NCI-H1694 treated with DMSO at 0.1 percent for 48 hours (cell line): ENCODE measurements at regions not wholly inside any gene's neighbourhood (a gene's known extent, or its start where the extent isn't known, plus 50 kb on each side); places are given as distances from the start of the nearest gene placed in this dataset.
"Not testable (repeated sequence)": the region's sequence is repeated elsewhere in the genome, so short reads cannot be mapped to it uniquely, and the experiment has no call there.

Experiments used
- DNase-seq: peaks from one replicate; lab custom pipeline; 2025; lab: John Stamatoyannopoulos, UW

DNA sequence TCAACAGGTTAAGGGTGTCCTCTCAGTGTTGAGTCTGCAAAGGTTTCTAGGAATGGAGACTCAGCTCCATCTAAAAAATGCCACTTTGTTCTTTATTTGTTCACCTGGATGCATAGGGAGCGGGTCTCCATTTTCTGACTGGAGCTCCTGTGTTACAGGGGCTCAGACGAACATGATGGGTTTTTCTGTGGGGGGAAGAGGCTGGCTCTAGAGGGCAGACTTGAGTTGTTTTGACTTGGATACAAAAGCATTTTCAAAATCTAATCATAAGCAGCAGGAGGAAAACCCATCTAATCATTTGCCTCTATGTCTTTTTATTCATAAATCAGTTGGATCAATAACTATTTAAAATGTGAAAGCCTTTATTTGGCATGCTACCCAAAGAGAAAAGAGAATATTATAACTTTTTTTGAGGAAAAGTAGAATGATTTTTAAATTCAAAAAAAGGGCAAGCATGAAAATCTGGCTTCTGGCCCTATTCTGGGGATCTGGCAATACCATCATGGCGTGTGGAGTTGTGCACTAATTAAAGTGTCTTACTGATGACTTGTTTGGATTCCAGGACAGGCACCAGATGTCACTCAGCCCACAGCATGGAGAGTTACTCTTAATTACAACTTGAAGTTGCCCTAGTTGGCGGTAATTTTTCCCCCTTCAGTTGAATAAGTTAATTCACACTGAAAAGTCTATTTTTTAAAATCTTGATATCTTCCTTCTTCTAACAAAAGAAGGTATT, 594.9 kb downstream of the REEP3 start:
- no peak for DNase-seq

DNA sequence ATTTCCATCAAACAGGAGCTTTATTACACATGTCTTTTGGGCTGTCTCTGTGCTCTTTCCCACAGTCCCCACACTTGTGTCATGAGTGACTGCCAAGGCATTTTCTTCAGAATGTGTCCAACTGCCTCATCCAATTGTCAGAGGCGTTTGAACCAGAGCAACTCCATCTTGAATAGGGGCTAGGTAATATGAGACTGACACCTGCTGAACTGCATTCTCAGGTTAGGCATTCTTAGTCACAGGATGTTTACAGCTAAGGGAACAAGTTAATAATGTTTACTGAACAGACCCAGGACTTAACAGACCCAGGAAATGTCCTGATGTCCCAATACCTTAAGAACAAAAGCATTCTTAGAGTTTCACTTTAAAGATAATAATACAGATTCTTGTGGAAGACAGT, 595.5 kb downstream of the REEP3 start:
- DNase-seq: no peak

DNA sequence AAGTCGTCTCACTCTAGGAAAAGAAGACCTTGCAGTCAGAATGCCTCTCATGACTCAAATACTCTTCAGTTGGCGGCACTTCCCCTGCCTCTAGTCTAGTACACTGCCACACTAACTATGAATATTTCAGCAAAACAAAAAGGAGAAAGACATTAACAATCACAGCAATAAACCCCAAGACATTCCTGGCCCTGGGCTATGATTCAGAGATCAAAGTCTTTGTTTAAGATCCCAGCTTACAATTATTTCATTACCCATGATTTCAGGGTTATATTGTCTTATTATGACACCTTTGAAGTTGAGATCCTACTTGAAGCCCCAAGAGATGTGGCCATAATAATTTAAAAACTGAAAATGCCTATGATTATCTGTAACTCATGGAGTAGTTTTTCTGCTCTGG, 597.5 kb downstream of the REEP3 start:
- DNase-seq: no peak

DNA sequence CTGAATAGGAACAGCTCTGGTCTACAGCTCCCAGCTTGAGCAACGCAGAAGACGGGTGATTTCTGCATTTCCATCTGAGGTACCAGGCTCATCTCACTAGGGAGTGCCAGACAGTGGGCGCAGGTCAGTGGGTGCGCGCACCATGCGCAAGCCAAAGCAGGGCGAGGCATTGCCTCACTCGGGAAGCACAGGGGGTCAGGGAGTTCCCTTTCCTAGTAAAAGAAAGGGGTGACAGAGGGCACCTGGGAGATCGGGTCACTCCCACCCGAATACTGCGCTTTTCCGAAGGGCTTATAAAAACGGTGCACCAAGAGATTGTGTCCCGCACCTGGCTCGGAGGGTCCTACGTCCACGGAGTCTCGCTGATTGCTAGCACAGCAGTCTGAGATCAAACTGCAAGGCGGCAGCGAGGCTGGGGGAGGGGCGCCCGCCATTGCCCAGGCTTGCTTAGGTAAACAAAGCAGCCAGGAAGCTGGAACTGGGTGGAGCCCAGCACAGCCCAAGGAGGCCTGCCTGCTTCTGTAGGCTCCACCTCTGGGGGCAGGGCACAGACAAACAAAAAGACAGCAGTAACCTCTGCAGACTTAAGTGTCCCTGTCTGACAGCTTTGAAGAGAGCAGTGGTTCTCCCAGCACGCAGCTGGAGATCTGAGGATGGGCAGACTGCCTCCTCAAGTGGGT, 599.2 kb downstream of the REEP3 start:
- DNase-seq: not testable (repeated sequence)

DNA sequence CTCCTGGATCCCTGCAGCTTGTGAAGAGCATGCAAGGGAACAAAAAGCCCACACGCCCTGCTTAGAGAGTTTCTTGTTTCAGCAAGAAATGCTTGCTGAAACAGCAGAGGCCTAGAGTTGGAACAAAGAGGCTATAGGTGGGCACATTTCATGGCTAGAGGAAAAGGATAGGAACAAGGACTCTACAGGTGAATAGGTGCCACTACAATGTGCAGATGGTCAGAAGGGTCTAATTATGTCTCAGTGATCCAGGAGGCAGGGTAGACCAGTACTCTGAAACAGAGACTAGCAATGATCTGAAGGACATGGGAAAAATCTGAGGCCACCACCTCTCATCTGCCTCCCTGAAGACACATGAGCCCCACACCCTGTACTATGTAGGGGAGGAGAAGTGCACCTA, 609.0 kb downstream of the REEP3 start:
- DNase-seq: no peak

- DNase-seq: no peak
Observed at GRCh38 chr10:64134676-64135075, 613.5 kb downstream of the REEP3 start.

DNA sequence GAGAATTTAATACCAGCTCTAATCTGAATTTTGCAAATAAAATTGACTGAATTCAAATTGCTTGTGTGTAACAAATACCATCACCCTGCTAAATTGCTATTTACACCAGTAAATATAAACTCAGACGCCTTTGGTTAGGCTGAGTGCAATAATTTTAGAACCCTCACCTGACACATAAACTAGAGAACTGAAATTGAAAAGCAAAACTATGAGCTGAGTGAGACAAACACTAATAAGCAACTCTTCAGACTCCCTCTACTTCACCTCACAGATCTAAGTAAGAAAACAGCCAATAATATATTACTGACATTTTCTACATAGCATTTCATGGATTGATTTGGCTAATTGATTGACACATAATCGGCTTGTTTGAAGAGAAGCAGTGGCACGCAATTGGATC, 621.2 kb downstream of the REEP3 start:
- DNase-seq: no peak

GRCh38 chr10:64148607-64149006, 627.4 kb downstream of the REEP3 start:
- DNase-seq: no peak

GRCh38 chr10:64156166-64156565, 635.0 kb downstream of the REEP3 start:
- no peak for DNase-seq

- DNase-seq: no peak
Observed at GRCh38 chr10:64158551-64158950, 637.4 kb downstream of the REEP3 start.

DNA sequence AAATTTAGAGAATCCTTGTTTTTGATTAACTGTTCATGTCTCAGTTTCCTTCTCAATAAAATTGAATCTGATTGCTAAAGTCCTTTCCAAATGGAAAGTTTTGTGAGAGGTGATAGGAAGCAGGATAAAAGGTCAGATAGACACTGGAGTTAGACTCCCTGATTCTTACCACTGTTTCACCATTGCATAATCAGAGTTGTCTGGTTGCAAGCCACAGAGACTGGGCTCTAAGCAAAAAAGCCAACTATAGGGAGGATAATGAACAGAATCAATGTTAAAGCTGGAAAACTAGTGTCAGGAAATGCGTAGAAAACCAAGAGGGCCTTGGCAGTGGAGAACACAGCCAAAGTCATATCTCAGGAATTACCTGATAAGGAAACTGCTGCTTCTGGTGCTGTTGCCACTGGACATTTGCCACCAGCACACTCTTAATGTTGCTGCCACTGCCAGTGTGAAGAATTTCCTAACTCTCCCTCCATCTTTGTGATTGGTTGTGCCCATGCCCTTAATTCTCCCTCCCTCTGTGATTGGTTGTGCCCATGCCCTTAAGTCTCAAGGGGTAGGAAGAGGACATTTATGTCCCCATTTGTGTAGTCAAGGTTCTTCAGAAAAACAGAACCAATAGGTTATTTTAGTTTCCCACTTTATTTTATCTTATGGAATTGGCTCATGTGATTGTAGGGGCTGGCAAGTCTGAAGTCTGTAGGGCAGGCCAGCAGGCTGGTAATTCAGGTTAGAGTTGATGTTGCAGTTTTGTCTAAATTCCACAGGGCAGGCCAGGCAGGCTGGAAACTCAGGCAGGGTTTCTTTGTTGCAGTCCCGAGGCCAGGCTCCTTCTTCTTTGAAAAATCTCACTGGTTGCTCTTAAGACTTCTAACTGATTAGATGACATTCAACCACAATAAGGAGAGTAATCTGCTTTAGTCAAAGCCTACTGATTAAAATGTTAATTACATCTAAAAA, 639.0 kb downstream of the REEP3 start:
- DNase-seq: no peak

GRCh38 chr10:64170791-64171190, 649.6 kb downstream of the REEP3 start:
- DNase-seq: no peak

- no peak for DNase-seq
Observed at GRCh38 chr10:64173826-64174225, 652.6 kb downstream of the REEP3 start.

- no peak for DNase-seq
Observed at GRCh38 chr10:64174666-64175255, 653.6 kb downstream of the REEP3 start.

- DNase-seq: no peak
Observed at GRCh38 chr10:64175271-64175962, 654.2 kb downstream of the REEP3 start.

- no peak for DNase-seq
Observed at GRCh38 chr10:64182671-64183070, 661.5 kb downstream of the REEP3 start.

DNA sequence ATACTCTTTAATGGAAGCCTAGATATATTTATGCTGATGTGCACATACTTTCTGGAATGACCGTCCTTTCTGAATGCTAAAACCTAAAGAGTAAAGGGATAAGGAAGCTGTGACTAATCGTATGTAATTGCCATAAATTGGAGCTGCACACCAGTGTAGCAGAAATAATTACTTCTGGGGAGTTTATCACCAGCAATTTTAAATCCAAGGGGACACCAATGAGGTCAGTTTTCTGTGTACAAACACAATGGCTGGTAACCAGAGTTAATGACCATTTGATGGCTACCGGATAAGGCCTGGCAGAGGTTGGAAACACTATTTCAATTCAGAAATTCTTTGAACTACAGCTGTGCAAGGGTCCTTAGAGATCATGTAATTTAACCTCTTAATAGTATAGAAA, 670.1 kb downstream of the REEP3 start:
- DNase-seq: no peak

GRCh38 chr10:64196638-64197315, 675.6 kb downstream of the REEP3 start:
- DNase-seq: no peak

DNA sequence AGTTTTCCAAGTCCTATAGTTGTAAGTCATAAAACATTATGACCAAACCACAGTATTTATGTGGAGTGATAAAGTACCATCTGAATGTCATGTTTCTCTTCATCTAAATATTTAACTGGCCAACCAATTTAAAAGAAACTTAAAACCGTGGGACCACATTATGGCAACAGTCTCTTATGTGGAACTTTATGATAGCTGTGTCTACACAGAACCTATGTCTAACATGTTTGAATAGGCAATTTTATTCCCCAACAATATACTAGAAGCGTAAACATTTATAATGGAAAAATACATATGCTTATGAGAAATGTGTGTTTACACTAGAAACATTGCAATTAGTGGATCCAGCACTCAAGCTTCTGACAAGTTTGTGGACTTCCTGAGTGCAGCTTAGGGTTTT, 680.7 kb downstream of the REEP3 start:
- no peak for DNase-seq

DNA sequence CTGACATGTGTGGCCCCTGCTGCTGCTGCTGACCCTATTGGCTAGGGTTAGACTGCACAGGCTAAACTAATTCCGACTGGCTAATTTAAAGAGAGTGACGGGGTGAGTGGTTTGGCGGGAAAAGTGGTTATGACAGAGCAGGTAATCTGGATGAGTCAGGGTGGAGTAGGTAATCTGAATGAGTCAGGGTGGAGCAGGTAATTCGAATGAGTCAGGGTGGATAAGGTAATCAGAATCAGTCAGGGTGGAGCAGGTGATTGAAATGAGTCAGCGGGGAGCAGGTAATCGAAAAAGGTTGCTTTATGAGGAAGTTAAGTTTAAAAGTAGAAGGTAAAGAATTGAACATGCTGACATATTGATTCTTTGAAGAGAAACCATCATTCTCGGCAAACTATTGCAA, 683.3 kb downstream of the REEP3 start:
- not testable (repeated sequence) for DNase-seq

DNA sequence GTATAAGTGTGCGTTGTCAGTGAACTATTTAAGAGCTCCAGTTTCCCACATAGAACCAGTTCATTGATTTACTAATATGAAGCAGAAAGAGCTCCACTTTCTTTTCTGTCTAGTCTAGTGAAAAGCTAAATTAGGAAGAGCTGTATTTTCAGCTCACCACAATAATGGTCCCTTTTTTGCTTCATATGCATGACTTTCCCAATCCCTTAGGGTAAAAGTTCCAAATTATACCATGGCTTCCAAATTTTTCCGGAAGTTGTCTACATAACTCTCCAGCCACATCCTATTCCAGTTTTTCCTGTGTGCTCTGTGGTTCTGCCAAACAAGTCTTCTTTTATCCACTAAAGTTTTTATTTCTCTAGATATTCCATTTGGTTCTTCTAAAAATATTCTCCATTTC, 685.2 kb downstream of the REEP3 start:
- DNase-seq: no peak
